Daoy (cell line): ENCODE measurements at regions not wholly inside any gene's neighbourhood (a gene's known extent, or its start where the extent isn't known, plus 50 kb on each side); places are given as distances from the start of the nearest gene placed in this dataset.
"Not testable (repeated sequence)": the region's sequence is repeated elsewhere in the genome, so short reads cannot be mapped to it uniquely, and the experiment has no call there.

Experiments
- DNase-seq: peaks from one replicate; pipeline ENCODE4 v3.0.0-alpha.2; 2015; ENCODE audit warnings: low read depth

DNA sequence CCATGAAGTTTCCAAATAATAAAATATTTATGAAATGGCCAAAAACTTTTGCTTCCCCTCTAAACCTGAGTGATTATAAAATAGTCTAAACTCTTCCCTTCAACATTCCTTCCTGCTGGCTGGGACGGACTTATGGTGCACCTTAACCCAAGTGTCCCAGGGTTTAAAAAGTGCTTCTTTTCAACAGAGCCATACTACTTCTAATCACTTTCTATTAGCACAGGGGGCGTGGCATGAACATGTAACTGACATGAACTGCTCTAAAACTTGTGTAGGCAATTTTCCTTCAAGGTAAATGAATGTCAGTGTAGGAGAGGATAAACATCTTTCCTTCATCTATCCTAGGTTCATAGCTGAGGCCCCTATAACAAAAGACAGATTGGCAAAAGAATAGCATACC is 163.6 kb upstream of the RIMS1 start:
- DNase-seq: no peak

GRCh38 chr6:71724456-71725125 is 161.8 kb upstream of the RIMS1 start:
- no peak for DNase-seq

GRCh38 chr6:71725126-71725470 is 161.3 kb upstream of the RIMS1 start:
- DNase-seq: no peak

GRCh38 chr6:71726121-71726520 is 160.2 kb upstream of the RIMS1 start:
- no peak for DNase-seq

DNA sequence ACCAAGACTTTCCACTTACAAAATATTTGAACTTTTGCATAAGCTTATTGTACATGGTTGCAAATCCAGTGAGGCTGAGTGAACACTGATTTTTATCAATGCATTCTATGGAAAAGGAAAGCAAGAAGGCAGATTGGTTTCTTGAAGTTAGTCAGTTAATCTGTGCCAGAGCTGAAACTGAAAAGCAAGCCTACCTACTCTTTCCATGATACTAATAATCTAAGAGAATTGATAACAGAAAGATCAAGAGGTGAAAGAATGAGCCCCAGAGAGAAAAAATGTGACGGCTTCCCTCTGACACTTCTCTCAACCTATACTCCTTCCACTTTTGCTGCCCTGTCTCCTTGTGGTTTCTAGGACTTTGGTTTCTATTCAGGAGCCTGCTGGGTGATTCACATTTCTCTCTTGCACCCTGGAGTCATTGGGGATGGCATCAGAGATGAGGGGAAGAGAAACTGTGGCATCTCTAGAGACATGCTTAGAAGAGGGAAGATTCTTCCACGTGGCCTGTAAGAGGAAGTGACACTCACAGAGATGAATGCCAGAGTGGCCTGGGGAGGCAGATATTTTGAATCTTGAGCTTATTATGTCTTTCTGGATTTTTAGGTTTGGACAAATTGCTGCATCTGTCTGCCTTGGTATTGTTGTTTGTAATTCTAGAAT is 158.6 kb upstream of the RIMS1 start:
- DNase-seq: peak; percentile 6

- DNase-seq: no peak
Observed at GRCh38 chr6:71730284-71730683, 156.1 kb upstream of the RIMS1 start.

GRCh38 chr6:71733970-71734899 is 152.1 kb upstream of the RIMS1 start:
- DNase-seq: no peak

DNA sequence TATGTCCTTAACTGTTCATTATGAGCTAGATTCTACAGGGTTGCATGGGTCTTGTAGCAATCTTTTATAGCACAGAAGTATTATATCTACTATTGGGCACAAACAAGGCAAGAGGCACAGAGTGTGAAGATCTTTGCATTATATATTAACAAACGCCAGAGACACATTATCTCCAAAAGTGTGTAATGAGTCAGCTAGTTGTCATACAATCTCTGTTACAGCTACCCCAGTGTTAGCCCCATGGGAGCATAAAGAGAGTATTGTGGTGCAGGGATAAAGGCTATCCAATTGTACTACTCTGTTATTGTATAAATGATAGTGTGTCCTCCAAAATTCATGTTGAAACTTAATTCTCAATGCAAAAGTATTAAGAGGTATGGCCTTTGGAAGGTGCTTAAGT is 148.4 kb upstream of the RIMS1 start:
- peak; percentile 16 for DNase-seq

GRCh38 chr6:71745525-71745924 is 140.8 kb upstream of the RIMS1 start:
- peak; percentile 8 for DNase-seq

GRCh38 chr6:71766146-71766760 is 120.1 kb upstream of the RIMS1 start:
- DNase-seq: no peak

- DNase-seq: no peak
Observed at GRCh38 chr6:71766796-71767195, 119.6 kb upstream of the RIMS1 start.

GRCh38 chr6:71768356-71768755 is 118.0 kb upstream of the RIMS1 start:
- no peak for DNase-seq

DNA sequence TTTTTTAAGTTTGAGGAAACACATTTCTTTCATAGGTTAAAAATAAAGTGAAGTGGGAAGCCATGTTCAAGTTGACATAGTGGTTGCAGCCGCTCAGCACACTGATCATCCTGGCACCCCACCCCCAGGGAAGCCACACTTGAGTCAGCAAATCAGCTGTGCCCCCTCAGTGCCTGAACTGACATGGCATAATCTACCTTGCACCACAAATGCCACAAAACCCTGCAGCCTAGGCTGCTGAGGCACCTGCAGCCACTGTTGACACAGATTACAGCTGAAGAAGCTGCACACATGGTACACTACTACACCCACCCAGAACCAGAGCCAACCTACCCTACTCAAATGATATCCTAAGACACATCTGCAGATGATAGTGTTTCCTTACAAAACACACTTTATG is 77.5 kb upstream of the RIMS1 start:
- no peak for DNase-seq

DNA sequence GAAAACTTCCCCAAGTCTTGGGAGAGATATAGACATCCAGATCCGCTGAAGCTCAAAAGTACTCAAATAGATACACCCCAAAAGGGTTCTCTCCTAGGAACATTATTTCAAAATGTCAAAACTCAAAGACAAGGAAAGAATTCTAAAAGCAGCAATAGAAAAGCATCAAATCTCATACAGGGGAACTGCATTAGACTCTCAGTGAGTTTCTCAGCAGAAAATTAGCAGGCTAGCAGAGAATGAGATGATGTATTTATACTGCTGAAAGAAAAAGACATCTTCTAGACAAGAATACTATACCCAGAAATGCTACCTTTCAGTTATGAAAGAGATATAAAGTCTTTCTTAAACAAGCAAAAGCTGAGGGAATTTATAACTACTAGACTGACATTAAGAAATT is 75.5 kb upstream of the RIMS1 start:
- no peak for DNase-seq

- no peak for DNase-seq
Observed at GRCh38 chr6:71822625-71823024, 63.7 kb upstream of the RIMS1 start.

DNA sequence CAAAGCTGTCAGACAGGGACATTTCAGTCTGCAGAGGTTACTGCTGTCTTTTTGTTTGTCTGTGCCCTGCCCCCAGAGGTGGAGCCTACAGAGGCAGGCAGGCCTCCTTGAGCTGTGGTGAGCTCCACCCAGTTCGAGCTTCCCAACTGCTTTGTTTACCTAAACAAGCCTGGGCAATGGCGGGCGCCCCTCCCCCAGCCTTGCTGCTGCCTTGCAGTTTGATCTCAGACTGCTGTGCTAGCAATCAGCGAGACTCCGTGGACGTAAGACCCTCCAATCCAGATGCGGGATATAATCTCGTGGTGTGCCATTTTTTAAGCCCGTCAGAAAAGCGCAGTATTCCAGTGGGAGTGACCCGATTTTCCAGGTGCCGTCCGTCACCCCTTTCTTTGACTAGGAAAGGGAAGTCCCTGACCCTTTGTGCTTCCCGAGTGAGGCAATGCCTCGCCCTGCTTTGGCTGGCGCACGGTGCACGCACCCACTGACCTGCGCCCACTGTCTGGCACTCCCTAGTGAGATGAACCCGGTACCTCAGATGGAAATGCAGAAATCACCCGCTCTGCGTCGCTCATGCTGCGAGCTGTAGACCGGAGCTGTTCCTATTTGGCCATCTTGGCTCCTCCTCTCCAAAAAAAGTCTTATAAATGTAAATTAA is 54.1 kb upstream of the RIMS1 start:
- not testable (repeated sequence) for DNase-seq
